NCI-H748 (cell line): ENCODE measurements at regions not wholly inside any gene's neighbourhood (a gene's known extent, or its start where the extent isn't known, plus 50 kb on each side); places are given as distances from the start of the nearest gene placed in this dataset.
A peak's percentile ranks its signal among the peaks of the same experiment; 100 is the strongest.

Experiments
- DNase-seq: peaks from one replicate; lab custom pipeline; 2025; ENCODE audit not compliant: unreplicated experiment; lab: John Stamatoyannopoulos, UW

DNA sequence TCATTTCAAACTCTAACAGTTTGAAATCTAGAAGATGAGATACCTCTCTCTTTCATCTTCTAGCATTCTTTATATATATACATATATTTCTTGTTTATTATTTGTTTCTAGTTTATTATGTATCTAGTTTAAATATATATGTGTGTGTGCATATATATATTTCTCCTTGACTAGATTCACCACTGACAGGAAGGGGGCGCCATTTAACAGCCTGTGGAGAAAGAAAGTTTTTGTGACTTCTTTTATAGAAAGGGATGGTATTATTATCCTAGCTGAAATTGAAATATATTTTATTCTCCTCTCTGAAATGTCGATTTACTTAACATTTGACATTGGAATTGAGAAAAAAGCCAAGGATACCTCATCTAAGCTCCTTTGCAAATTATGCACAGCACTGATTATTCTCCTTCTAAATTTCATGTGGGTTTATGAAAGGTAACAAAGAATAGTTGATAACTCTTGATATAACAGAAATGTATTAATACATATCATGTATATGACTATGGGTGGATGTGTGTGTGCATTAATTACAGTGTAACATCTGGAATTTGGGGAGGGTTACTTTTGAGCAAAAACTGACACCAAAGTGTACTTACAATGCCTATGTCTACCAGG, 160.7 kb upstream of the NT5C1B start:
- DNase-seq = peak; percentile 56

DNA sequence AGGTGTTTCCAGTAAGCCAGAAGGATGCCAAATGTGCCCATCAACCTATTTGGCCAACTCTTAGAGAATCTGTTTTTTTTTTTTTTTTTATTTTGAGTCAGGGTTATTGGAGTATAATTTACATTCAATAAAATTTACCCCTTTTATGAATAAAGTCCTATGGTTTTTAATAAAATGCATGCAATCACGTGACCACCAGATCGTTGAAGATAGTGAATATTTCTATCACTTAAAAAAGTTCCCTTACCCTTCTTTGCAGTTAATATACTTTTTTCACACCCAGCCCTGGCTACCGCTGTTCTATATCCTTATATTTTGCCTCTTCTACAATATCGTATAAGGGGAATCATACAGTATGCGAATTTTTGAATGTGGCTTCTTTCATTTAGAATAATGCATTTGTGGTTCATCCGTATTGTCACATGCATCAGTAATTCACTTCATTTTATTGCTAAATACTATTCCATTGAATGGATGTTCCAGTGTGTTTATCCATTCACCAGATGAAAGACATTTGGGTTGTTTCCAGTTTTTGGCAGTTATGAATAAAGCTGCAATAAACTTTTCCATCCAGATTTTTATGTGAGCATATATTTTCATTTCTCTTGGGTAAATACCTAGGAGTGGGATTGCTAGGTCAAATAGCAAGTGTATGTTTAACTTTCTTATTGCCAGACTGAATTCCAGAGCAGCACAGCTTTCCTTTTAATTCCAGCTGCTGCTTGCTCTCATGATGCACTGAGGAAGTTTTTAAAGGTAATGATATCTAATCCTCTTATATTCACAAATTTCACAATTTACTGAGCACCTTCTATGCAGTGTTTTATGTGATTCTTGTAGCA, 156.3 kb upstream of the NT5C1B start:
- no peak for DNase-seq

DNA sequence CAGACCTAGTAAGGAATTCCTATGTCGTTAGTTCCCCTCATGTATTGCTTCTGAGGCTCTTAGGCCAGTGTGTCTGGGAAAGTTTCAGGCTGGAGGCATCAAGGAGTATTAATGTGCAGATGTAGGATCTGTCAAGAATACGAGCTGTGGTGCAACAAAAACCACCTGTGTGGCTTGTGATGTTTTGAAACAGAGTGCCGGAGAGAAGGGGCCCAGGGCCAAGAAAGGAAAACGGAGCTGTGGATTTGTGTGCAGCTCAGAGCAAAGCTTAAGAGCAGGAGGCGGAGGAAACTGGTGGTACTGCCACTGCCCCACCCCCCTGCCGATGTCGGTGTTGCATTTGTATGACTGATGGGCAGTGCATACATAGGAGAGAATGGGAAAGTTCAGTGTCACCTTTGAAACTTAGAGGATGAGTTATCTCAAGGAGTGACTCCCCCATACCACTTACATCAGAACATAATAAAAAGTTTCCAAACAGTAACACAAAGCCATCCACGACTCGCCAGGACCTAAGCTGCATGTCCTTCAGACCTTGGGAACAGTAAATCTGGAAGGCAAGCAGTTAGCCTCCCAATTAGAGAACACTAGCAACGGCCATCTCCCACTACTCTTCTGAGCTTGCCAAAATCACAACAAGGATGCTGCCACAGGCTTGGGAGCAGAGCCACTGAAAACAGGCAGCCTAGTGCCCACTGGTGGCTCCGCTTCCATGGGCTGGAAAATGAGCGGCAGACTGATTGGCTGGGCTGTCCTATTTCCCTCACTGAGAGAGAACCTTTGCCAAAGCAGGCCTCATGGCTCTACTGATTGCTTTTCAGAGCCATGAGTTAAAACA, 152.7 kb upstream of the NT5C1B start:
- no peak for DNase-seq

DNA sequence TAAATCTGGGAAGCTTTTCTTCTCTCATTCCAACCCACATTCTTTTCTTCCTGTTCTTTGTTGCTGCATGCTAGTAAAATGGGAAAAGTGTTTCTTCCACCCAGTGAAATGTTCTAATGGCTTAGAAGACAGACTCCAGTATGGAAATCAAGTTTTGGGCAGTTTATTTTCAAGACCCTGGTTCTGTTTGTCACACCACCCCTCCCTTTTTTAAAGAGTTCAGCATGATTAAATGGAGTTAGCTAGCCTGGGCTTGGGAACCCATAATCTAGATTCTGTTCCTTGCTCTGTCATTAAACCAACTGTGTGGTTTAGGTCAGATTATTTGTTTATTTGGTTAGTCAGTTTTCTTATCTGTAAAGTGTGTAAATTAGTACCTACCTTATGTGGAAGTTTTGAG, 151.8 kb upstream of the NT5C1B start:
- DNase-seq = no peak

DNA sequence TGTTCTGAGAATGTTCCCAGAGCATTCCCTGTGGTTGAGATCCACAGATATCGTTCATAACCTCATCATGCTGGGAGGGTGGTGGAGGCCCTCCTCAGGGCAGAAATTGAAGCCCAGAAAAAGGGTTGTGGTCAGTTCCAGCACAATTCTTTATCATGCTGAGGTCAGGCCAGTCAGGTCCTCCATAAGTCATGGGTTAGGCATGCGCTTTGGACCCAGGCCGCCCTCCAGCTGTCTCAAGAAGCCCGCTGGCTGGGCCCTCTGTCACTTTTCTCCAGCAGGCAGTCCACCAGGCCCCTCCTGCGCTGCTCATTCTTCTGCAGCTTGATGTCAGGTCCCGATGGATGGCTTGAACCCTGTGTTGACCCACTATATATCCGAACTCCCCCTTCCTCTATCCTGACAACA, 151.1 kb upstream of the NT5C1B start:
- no peak for DNase-seq

DNA sequence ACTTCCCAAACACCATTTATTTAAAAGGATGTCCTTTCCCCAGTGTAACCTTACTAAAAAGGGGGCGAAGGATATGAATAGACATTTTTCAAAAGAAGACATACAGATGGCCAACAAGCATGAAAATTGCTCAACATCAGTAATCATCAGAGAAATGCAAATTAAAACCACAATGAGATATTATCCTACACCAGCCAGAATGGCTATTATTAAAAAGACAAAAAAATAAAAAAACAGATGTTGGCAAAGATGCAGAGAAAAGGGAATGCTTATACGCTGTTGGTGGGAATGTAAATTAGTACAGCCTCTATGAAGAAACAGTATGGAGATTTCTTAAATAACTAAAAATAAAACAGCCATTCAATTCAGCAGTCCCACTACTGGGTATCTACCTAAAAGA, 142.3 kb upstream of the NT5C1B start:
- no peak for DNase-seq

DNA sequence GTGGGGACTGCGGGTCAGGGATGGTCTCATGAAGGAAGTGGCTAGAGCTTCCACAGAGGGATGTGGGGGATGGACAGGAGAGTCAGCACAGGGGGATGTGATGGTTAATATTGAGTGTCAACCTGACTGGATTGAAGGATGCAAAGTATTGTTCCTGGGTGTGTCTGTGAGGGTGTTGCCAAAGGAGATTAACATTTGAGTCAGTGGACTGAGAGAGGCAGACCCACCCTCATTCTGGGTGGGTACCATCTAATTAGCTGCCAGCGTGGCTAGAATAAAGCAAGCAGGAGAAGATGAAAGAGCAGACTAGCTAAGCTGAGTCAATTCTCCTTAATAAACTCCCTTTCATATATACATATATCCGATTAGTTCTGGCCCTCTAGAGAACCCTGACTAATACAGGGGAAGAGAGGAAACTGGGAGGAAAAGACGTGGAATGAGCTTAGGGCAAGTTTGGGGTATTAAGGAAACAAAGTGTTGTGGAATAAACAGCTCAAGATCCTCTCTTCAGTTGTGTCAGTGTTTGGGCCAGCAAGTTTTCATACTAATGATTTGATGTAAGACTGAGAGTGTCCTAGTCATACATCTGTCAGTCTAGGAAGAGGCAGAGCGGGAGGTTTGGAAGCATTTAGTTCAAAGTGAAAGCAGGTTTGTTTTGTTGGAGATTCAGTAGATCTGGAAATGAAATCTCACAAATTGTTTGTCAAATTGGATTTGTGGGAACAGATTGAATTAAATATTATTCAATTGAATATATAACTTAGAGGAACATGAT, 135.2 kb upstream of the NT5C1B start:
- DNase-seq = no peak

DNA sequence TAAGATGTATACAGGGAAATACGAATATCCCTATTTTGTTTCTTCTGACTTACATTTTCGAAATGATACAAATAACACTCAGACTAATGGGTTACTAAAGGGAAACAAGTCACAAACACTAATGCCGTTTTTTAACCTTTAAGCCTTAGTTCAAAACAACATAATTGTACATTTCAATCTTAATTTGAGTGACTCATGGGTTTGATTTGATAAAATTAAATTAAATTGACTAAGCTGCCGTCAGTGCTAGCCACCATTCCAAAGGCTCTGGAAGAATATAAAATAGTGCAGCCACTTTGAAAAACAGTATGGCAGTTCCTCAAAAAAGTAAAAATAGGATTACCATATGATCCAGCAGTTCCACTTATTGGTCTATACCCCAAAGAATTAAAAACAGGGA, 133.8 kb upstream of the NT5C1B start:
- DNase-seq = no peak

DNA sequence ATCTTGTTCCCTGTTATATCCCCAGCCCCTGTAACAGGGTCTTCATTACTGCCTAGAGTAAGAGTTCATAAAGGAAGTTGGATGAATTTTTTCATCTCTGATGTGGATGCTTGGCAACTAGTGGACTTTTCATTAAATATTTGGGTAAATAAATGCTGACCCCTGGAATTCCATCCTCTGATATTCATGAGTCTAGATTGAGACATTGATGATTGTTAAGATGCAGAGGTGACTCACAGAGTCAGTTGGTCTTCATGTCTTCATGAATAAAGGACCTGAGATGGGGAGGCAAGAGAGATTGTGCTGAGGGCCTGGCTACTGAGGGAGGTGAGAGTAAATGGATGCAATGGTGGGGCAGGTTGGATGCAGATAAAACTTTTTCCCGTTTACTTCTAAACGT, 132.7 kb upstream of the NT5C1B start:
- DNase-seq = no peak

DNA sequence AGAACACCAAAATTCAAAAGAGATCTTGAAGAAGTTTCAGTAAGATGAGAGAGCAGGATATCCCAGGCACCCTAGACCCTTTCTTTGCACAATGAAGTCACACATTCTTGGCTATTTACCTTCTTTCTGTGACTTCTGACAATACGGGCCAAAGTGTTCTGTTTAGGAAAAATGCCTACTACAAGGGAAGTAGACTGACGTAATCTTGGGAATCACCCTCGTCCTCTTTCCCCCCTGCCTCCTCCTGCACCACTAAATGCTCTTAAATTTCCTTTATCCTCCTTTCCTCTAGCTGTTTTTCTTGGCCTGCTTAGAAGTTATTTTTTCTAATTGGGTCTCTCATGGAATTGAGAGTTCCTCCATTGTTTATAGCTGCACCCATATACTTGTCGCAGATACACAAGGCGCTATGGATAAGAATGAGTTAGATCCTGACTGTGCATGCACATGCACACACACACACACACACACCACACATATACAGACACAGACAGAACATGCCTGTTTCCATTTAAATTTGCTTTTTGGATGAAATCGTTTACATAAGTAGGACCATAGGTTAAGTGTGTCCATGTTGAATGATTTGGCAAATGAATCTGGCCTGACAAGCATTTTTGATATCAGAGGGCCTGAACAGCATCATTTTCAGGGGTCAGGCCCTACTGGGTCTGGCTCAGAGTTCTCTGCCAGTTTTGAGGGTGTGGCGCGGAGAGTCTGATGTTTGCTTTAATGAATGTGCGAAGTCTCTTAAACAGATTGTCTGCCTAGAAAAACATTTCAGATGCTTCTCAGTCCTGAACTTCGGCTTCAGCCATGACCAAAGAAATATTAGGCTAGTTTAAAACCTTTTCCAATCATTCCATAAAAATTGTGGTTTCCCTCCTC, 131.9 kb upstream of the NT5C1B start:
- DNase-seq = no peak

DNA sequence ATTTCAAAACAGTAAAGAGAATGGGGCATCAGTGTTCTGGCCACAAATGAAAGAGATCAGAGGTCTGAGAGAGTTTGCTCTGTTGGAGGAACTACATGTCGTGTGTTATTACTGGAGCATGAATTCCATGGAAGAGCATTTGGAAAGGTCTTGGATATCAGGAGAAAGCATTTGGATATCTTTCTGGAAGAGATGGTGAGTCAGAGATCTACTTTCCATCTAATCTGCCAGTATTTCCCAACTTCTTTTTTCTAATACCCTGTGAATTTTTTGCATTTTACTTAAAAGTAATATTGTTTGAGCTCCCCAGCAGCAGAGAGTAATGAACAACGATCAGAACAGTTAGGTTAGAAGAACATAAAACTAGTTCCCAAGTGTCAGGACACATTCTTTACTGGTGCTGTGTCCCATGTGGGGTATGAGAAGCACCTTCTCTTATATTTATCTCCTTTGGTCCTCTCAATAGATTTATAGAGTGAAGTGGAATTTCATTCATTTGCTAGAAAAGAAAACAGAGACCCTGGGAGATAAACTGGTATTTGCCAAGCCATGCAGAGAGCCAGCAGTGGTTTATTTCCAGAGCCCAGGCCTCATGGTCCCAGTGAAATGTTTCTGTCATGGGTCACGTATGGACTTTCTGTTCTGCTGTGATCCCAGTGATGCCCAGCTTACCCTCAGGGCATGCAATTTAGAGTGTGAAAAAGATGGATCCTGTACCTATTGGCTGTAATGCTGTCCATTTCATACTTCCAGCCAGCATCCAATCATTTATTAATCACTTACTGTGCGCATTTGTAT, 130.8 kb upstream of the NT5C1B start:
- DNase-seq = no peak

DNA sequence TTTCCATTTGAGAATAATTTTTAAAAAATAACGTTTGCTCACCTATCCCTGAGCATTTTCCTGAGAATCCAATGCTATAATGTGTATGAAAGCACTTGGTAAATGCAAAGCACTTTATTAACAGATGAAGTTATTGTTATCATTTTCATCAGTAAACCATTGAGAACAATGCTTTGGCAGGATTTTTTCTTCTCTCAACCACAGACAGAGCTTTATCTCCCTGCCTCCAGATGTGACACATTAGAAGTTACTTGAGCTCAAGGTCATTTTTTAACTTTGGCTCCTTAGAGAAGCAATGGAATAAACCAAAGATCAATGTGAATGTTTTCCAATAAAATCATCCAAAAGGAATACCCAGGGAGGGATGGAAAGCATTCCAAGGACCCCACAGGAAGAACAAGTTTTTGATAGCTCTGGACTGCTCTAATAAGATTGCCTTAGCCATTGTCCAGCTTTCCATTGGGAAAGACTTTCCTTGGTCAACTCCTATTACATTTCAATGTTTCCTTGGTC, 118.9 kb upstream of the NT5C1B start:
- DNase-seq = no peak

DNA sequence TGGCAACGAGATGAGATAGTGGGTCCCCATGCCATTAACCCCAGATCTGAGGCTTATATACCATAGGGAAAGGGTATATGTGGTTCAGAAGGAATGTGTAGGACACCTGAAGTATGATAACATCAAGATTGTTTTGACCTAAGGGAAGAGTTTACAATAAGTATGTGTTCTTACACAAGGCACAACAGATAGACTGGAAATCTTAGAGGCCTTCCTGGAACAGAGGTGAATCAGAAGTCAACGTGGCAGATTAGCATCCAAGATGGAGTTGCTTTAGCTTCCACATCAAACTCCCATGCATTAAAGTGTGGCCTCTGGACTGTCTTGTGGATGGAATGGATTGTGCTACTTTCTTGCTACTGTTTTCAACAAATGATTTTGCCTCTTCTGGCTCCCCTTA, 116.6 kb upstream of the NT5C1B start:
- no peak for DNase-seq

DNA sequence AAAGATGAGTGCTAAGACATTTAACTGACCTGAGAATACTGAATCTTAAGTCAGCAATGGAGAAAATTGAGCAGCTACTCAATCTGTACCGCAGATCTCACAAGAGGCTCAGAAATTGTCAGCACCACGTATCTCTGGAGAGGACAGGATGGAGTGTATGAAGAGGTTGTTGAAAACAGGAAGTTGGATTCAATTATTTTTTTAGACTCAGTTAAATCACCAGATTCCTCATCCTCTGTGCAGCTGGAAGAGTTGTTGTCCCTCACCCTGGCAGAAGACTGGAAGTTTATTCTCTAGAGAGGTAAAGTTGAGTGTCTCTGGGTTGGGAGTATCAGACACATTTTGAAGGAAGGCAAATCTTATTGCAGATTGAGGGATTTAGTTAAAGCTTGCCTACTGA, 114.9 kb upstream of the NT5C1B start:
- DNase-seq = no peak

DNA sequence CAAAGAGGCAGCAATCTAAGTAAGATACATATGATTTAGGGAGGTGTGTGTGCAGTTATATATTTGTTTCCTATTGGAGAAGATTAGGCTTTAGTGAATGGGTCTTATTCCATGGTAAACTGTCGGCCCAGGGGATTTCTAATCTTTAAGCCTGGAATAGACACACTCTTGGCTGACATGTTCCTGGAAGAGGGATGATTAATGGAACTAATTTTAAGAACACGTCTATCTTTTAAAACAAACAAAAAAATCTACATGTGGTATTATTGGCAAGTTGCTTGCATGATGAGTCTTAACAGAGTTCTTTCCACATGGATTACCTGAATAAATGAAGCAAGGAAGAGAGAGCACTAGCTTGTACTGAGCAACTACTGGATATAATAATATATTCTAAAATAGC, 114.2 kb upstream of the NT5C1B start:
- no peak for DNase-seq

DNA sequence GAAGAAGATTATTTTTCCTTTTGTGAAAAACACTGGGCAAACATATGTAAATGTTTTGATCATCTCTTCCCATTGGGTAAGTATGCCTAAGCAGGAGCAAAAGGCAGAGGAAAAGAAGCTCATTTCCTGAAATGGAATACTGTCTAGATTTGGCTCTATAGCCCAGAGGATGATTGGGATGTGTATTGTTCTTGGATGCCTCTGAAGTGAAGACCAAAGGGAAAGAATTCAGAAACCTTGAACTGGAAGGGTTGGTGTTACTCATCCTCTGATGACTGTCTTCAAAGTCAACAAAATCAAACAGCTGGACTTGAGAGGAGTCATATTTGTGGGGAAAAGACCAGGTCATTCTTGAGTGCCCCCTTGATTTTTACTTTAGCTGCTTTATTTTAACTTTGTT, 112.6 kb upstream of the NT5C1B start:
- no peak for DNase-seq

DNA sequence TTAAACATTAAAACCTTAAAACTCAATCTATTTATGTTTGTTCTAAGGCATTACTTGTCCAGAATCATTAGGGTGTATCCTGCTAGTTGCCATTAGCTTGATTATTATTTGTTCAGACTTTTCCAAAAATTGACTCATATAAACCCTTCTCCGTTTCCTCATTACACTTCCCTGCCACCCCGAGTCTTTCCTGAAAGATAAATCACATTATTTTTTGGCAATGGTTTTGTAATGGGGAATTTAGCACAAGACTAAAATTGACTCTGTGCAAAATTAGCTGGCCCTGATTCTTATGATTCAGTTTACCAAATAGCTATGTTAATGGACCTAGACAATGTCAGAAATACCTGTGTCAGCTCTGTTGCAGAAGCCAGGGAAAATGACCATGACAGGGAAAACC, 112.2 kb upstream of the NT5C1B start:
- no peak for DNase-seq

DNA sequence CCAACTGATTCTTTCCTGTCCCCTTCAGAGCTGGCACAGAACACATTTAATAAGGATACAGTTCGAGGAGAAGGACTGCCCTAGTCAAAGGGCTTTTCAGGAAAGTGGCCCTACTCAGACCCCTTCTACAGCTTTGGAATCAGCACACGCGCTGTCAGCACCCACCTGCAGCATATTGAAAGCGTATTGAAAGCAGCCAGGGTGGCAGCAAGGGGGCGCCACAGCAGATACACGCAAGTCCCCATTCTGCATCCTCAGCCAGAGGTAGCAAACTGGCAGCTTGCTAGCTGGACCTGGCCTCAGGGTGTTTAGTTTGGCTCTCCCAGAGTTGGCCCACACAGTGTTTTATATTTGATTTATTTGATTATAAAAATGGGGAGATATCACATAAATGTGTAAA, 101.0 kb upstream of the NT5C1B start:
- DNase-seq = peak; percentile 14
